ENCODE measurements at regions not wholly inside any gene's neighbourhood (a gene's known extent, or its start where the extent isn't known, plus 50 kb on each side); places are given as distances from the start of the nearest gene placed in this dataset.

DNA sequence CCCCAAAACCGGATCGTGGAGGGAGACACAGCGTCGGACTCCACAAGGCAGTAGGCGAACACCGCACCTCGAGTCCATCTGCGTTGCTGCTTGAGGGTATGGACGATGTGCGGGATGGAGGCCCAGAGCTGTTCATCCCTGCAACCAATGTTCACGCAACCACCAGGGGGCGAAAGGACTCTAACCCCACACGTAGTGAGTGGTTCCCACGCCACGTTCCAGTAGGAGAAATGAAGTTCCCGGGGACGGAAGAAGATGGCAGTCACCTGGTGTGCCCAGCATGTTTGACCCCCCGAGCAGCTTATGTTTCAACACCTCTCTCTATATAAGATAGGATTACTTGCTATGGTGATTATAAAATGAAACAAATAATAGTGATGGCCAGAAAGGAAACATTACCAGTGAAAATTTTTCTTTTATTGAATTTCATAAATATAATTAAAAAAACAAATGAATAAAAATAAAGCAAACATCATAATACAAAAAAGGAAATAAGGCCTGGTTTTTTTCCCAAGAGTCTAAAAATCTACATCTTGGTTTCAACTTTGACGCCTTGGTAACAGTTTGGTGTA, 184.3 kb downstream of the SH3BP4 start:
- no peak overlapping the region for H3K9ac ChIP-seq (ENCODE audit: low read length)
- H3K27me3 ChIP-seq (replicated peaks; ENCODE audit: insufficient read depth, low read length) = no peaks in the 10 kb centered on the region
- no peaks in the 10 kb centered on the region for H4K20me1 ChIP-seq (ENCODE audit: insufficient read depth, low read length)
- no peak overlapping the region for H3K4me2 ChIP-seq (ENCODE audit: low read depth, low read length)
- peak; percentile 67 for DNase-seq
- 0 out of 2 replicates have a peak overlapping the region, but pooled peaks have one; percentile 38 for H2AFZ ChIP-seq (ENCODE audit: low read length)
- no peaks in the 10 kb centered on the region for H3F3A ChIP-seq (ENCODE audit: insufficient read depth, low read length)
- H3K79me2 ChIP-seq (ENCODE audit: low read length) = no peaks in the 10 kb centered on the region
- no peak for TF ChIP-seq EZH2phosphoT487 (IDR thresholded peaks at IDR 0.05; ENCODE audit: low read length)
- TF ChIP-seq, protein P1, sequence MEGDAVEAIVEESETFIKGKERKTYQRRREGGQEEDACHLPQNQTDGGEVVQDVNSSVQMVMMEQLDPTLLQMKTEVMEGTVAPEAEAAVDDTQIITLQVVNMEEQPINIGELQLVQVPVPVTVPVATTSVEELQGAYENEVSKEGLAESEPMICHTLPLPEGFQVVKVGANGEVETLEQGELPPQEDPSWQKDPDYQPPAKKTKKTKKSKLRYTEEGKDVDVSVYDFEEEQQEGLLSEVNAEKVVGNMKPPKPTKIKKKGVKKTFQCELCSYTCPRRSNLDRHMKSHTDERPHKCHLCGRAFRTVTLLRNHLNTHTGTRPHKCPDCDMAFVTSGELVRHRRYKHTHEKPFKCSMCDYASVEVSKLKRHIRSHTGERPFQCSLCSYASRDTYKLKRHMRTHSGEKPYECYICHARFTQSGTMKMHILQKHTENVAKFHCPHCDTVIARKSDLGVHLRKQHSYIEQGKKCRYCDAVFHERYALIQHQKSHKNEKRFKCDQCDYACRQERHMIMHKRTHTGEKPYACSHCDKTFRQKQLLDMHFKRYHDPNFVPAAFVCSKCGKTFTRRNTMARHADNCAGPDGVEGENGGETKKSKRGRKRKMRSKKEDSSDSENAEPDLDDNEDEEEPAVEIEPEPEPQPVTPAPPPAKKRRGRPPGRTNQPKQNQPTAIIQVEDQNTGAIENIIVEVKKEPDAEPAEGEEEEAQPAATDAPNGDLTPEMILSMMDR (IDR thresholded peaks at IDR 0.05; ENCODE audit: low read length) = peak; percentile 70
- TF ChIP-seq EZH2 (optimal IDR thresholded peaks at IDR 0.05; ENCODE audit: low read depth, low read length) = no peak
- H3K36me3 ChIP-seq (replicated peaks; ENCODE audit: insufficient read depth, low read length) = no peaks in the 10 kb centered on the region
- no peak overlapping the region for H3K27ac ChIP-seq (ENCODE audit: low read length)
- no peaks in the 10 kb centered on the region for H3K9me3 ChIP-seq (replicated peaks; ENCODE audit: insufficient read depth, low read length)
- H3K4me3 ChIP-seq (ENCODE audit: low read length) = no peak overlapping the region
- no peaks in the 10 kb centered on the region for H3K4me1 ChIP-seq (ENCODE audit: low read length)
- H3K9me2 ChIP-seq (replicated peaks; ENCODE audit: insufficient read depth, low read length) = no peaks in the 10 kb centered on the region

DNA sequence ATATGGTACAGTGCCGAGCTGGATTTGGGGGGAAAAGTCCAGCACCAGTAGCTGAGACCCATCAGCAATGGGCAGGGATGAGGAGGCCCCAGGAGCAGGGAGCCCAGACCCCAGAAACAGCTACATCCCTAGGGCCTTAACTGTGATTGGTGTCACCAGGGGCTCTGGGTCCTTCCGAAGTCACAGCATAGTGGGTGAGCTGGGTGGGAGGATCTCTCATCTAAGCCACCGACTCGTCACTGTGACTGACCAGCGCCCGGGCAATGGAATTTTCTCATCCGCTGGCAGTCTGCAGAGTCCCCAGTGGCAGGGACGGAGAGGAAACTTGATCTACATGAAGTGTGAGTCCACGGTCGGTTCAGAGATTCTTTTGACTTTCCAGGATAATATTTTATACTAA, 186.5 kb downstream of the SH3BP4 start:
- Histone ChIP-seq H3K79me2 (ENCODE audit: low read length) (no peaks in the 10 kb centered on the region), H3K9ac (ENCODE audit: low read length) (no peak overlapping the region), H3K9me3 (replicated peaks; ENCODE audit: insufficient read depth, low read length) (no peaks in the 10 kb centered on the region), H3K36me3 (replicated peaks; ENCODE audit: insufficient read depth, low read length) (no peaks in the 10 kb centered on the region), H3K4me3 (ENCODE audit: low read length) (no peak overlapping the region), H3K4me1 (ENCODE audit: low read length) (no peaks in the 10 kb centered on the region), H3K9me2 (replicated peaks; ENCODE audit: insufficient read depth, low read length) (no peaks in the 10 kb centered on the region), H3K27me3 (replicated peaks; ENCODE audit: insufficient read depth, low read length) (no peaks in the 10 kb centered on the region), H3K4me2 (ENCODE audit: low read depth, low read length) (no peak overlapping the region), H3F3A (ENCODE audit: insufficient read depth, low read length) (no peaks in the 10 kb centered on the region), H2AFZ (ENCODE audit: low read length) (no peak overlapping the region), H3K27ac (ENCODE audit: low read length) (no peak overlapping the region), H4K20me1 (ENCODE audit: insufficient read depth, low read length) (no peaks in the 10 kb centered on the region)
- DNase-seq = no peak
- TF ChIP-seq, protein P1 (IDR thresholded peaks at IDR 0.05; ENCODE audit: low read length) = no peak
- TF ChIP-seq EZH2phosphoT487 (IDR thresholded peaks at IDR 0.05; ENCODE audit: low read length) = no peak
- no peak for TF ChIP-seq EZH2 (optimal IDR thresholded peaks at IDR 0.05; ENCODE audit: low read depth, low read length)

DNA sequence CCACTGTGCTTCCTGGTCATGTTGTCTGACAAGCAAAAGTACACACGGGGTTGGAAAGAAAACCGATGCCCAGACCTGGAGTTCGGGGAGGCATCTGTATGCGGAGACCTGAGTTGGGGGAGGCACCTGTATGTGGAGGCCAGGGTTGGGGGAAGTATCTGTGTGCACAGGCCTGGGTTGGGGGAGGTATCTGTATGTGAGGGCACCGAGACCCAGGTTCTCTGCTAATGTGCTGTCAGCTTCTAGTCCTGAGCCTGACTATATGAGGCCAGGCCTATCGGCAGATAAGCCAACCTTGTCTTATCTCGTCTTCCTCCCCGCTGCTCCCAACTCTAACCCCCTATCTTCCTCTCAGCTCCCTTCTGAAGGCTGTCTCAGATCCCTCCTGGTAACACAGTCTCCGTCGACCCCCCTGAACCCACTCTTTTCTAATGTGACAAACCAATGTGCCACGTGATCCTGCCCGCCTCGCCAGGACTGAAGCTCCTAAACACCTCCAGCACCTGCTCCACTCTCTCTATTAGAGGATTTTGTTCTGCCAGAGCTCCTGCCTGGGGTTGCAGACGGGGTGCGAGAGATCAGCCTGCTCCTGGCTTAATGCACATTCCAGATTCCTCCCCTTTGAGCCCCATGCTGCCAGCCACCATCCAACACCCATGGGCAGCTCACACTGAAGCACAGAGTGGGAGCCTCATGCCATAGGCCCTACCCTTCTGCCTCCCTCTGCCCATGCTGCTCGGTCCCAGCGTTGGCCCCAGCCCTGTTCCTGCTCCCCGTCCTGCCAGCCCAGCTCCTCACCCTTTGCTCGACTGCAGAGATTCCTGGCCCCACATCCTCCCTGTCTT, 188.4 kb downstream of the SH3BP4 start:
- Histone ChIP-seq H3K36me3 (replicated peaks; ENCODE audit: insufficient read depth, low read length) (no peaks in the 10 kb centered on the region), H3K4me3 (ENCODE audit: low read length) (no peak overlapping the region), H3K9me2 (replicated peaks; ENCODE audit: insufficient read depth, low read length) (no peaks in the 10 kb centered on the region), H4K20me1 (ENCODE audit: insufficient read depth, low read length) (no peaks in the 10 kb centered on the region), H3K27ac (ENCODE audit: low read length) (no peak overlapping the region), H3K9ac (ENCODE audit: low read length) (no peak overlapping the region), H3K4me1 (ENCODE audit: low read length) (no peaks in the 10 kb centered on the region), H3K79me2 (ENCODE audit: low read length) (no peaks in the 10 kb centered on the region), H3F3A (ENCODE audit: insufficient read depth, low read length) (no peaks in the 10 kb centered on the region), H3K27me3 (replicated peaks; ENCODE audit: insufficient read depth, low read length) (no peaks in the 10 kb centered on the region), H3K9me3 (replicated peaks; ENCODE audit: insufficient read depth, low read length) (no peaks in the 10 kb centered on the region), H3K4me2 (ENCODE audit: low read depth, low read length) (no peak overlapping the region), H2AFZ (ENCODE audit: low read length) (no peak overlapping the region)
- TF ChIP-seq EZH2 (optimal IDR thresholded peaks at IDR 0.05; ENCODE audit: low read depth, low read length) = no peak
- TF ChIP-seq, protein P1 (IDR thresholded peaks at IDR 0.05; ENCODE audit: low read length) = no peak
- TF ChIP-seq EZH2phosphoT487 (IDR thresholded peaks at IDR 0.05; ENCODE audit: low read length) = no peak
- DNase-seq = no peak

All from MM.1S (cell line).